SU-DHL-6 (cell line): ENCODE measurements at regions not wholly inside any gene's neighbourhood (a gene's known extent, or its start where the extent isn't known, plus 50 kb on each side); places are given as distances from the start of the nearest gene placed in this dataset.

Source experiments
- H2AFZ ChIP-seq: fragments of 200-600 bp; sonication (generic); 2 replicates; pipeline ENCODE4 v1.6.1; 2014; ENCODE audit warnings: low read depth, mild to moderate bottlenecking, moderate library complexity, mixed read lengths, antibody characterized with exemption, low read length; ENCODE audit not compliant: severe bottlenecking
- H3F3A ChIP-seq: fragments of 200-600 bp; shearing (Covaris generic); 2 replicates; pipeline ENCODE4 v1.6.0; 2016; ENCODE audit warnings: antibody characterized with exemption, mild to moderate bottlenecking; ENCODE audit not compliant: insufficient read depth
- H3K27ac ChIP-seq: fragments of 200-600 bp; sonication (generic); 2 replicates; pipeline ENCODE4 v1.5.1; 2016; ENCODE audit warnings: low read depth, mild to moderate bottlenecking, low read length, moderate library complexity, mixed read lengths
- H3K27me3 ChIP-seq: fragments of 200-600 bp; sonication (generic), shearing (Covaris generic); 2 replicates; pipeline ENCODE4 v1.6.0; 2014; ENCODE audit warnings: mild to moderate bottlenecking, low read length
- H3K36me3 ChIP-seq: fragments of 200-600 bp; sonication (generic); 2 replicates; pipeline ENCODE4 v1.6.1; 2014; ENCODE audit warnings: mild to moderate bottlenecking, low read length, mixed read lengths
- H3K4me2 ChIP-seq: fragments of 300-600, 200-600 bp; shearing (Covaris generic), sonication (generic); 2 replicates; pipeline ENCODE4 v1.6.0; 2014; ENCODE audit warnings: low read length, low read depth, mild to moderate bottlenecking; ENCODE audit not compliant: poor library complexity, severe bottlenecking
- H3K4me3 ChIP-seq: fragments of 200-600 bp; sonication (generic); 2 replicates; pipeline ENCODE4 v1.5.1; 2014; ENCODE audit warnings: antibody characterized with exemption, low read length, mild to moderate bottlenecking, mixed read lengths; ENCODE audit not compliant: insufficient read depth, poor library complexity, severe bottlenecking
- H3K79me2 ChIP-seq: fragments of 200-600 bp; sonication (generic); 2 replicates; pipeline ENCODE4 v1.6.1; 2014; ENCODE audit warnings: mild to moderate bottlenecking, low read length, moderate library complexity; ENCODE audit not compliant: insufficient read depth
- H3K9ac ChIP-seq: fragments of 200-600 bp; sonication (generic); 2 replicates; pipeline ENCODE4 v1.7.0; 2014; ENCODE audit warnings: mild to moderate bottlenecking, low read length
- H3K9me2 ChIP-seq: fragments of 200-600 bp; sonication (generic); replicated peaks from 2 replicates; pipeline ENCODE4 v1.6.1; 2014; ENCODE audit warnings: low read length; ENCODE audit not compliant: insufficient read depth
- H3K9me3 ChIP-seq: fragments of 200-600 bp; sonication (generic); 2 replicates; pipeline ENCODE4 v1.6.1; 2014; ENCODE audit warnings: low read length, mixed read lengths; ENCODE audit not compliant: insufficient read depth
- H4K20me1 ChIP-seq: fragments of 200-600 bp; sonication (generic); 2 replicates; pipeline ENCODE4 v1.6.1; 2014; ENCODE audit warnings: low read depth, mild to moderate bottlenecking, antibody characterized with exemption, low read length, moderate library complexity, mixed read lengths
- CTCF ChIP-seq: fragments of 200-600 bp; sonication (generic); IDR thresholded peaks from one replicate; pipeline ENCODE4 v1.5.1; 2017; ENCODE audit warnings: antibody characterized with exemption, mild to moderate bottlenecking, low read length, moderate library complexity; ENCODE audit not compliant: insufficient read depth, poor library complexity, severe bottlenecking
- EZH2phosphoT487 ChIP-seq: fragments of 200-600 bp; sonication (generic), shearing (Covaris generic); conservative IDR thresholded peaks from 2 replicates; pipeline ENCODE4 v1.6.1; 2018; ENCODE audit warnings: mild to moderate bottlenecking, antibody characterized with exemption, low read length, moderate library complexity, mixed read lengths

- Histone ChIP-seq H3K79me2 (no peaks in the 10 kb centered on the region), H3K27ac (peak overlapping the region; percentile 79), H3K9me3 (no peaks in the 10 kb centered on the region), H3K4me3 (peak overlapping the region; percentile 27), H4K20me1 (no peaks in the 10 kb centered on the region), H3K4me2 (peak overlapping the region; percentile 58), H3K9ac (peak overlapping the region; percentile 25), H2AFZ (peak overlapping the region; percentile 7), H3K9me2 (no peaks in the 10 kb centered on the region), H3F3A (no peaks in the 10 kb centered on the region), H3K36me3 (no peaks in the 10 kb centered on the region), H3K27me3 (no peaks in the 10 kb centered on the region)
- no peak for TF ChIP-seq CTCF
- TF ChIP-seq EZH2phosphoT487: no peak
Measured at GRCh38 chr5:60522292-60522905, 177.6 kb downstream of the DEPDC1B start.

GRCh38 chr5:60521376-60522291, 178.3 kb downstream of the DEPDC1B start:
- H3K9me2 ChIP-seq: no peaks in the 10 kb centered on the region
- peak overlapping the region; percentile 25 for H3K9ac ChIP-seq
- no peaks in the 10 kb centered on the region for H3K36me3 ChIP-seq
- TF ChIP-seq CTCF (no peak), EZH2phosphoT487 (no peak)
- H2AFZ ChIP-seq: peak overlapping the region; percentile 7
- no peaks in the 10 kb centered on the region for H3K79me2 ChIP-seq
- no peaks in the 10 kb centered on the region for H3K9me3 ChIP-seq
- H3K4me3 ChIP-seq: peak overlapping the region; percentile 27
- H3K27me3 ChIP-seq: no peaks in the 10 kb centered on the region
- no peaks in the 10 kb centered on the region for H4K20me1 ChIP-seq
- H3K4me2 ChIP-seq: peak overlapping the region; percentile 58
- no peaks in the 10 kb centered on the region for H3F3A ChIP-seq
- peak overlapping the region; percentile 79 for H3K27ac ChIP-seq

- Histone ChIP-seq H4K20me1 (no peaks in the 10 kb centered on the region), H3K9ac (peak overlapping the region; percentile 25), H3K79me2 (no peaks in the 10 kb centered on the region), H3K4me2 (peak overlapping the region; percentile 58), H3F3A (no peaks in the 10 kb centered on the region), H3K36me3 (no peaks in the 10 kb centered on the region), H2AFZ (no peak overlapping the region), H3K27ac (no peak overlapping the region), H3K4me3 (no peak overlapping the region), H3K27me3 (no peaks in the 10 kb centered on the region), H3K9me2 (no peaks in the 10 kb centered on the region), H3K9me3 (no peaks in the 10 kb centered on the region)
- TF ChIP-seq EZH2phosphoT487 (no peak), CTCF (no peak)
Measured at GRCh38 chr5:60520451-60521227, 179.3 kb downstream of the DEPDC1B start.
